OCI-LY7 (cell line): ENCODE measurements at regions not wholly inside any gene's neighbourhood (a gene's known extent, or its start where the extent isn't known, plus 50 kb on each side); places are given as distances from the start of the nearest gene placed in this dataset.

Experiments used
- BruUV-seq: library from RNA; stranded (reverse); fragments of 400-500 nt; replicated peaks from 2 replicates; lab custom pipeline; 2021; lab: Mats Ljungman, UMichigan
- CTCF ChIA-PET: fragments of 300-600 bp; sonication (Branson Sonifier 250); formaldehyde crosslinking; loops from one replicate; lab custom pipeline; 2022; ENCODE audit warnings: antibody characterized with exemption; ENCODE audit not compliant: unreplicated experiment; lab: Charles Lee
- POLR2A ChIA-PET: fragments of 300-600 bp; sonication (Branson Sonifier 250); formaldehyde crosslinking; loops from one replicate; lab custom pipeline; 2022; ENCODE audit warnings: antibody characterized with exemption; lab: Charles Lee
- DNase-seq: peaks from one replicate; pipeline ENCODE4 v3.0.0-alpha.2; 2015; ENCODE audit warnings: low spot score
- H2AFZ ChIP-seq: fragments of 200-600 bp; sonication (generic), shearing (Covaris generic); 2 replicates; pipeline ENCODE4 v1.6.1; 2014; ENCODE audit warnings: mild to moderate bottlenecking, antibody characterized with exemption, low read length, moderate library complexity
- H3K27ac ChIP-seq: fragments of 200-600 bp; sonication (generic); 2 replicates; pipeline ENCODE4 v1.5.1; 2014; ENCODE audit warnings: mixed run types, low read depth, mild to moderate bottlenecking, moderate library complexity, low read length, inconsistent platforms; ENCODE audit not compliant: poor library complexity, severe bottlenecking
- H3K36me3 ChIP-seq: fragments of 200-600 bp; sonication (generic); 2 replicates; pipeline ENCODE4 v1.6.1; 2014; ENCODE audit warnings: mild to moderate bottlenecking, antibody characterized with exemption, low read length, moderate library complexity, mixed read lengths; ENCODE audit not compliant: insufficient read depth
- H3K4me1 ChIP-seq: fragments of 200-600 bp; sonication (generic); 2 replicates; pipeline ENCODE4 v1.5.1; 2014; ENCODE audit warnings: mild to moderate bottlenecking, low read length; ENCODE audit not compliant: insufficient read depth, poor library complexity, severe bottlenecking
- H3K4me2 ChIP-seq: fragments of 200-600 bp; sonication (generic); 2 replicates; pipeline ENCODE4 v1.6.1; 2014; ENCODE audit warnings: mild to moderate bottlenecking, low read length
- H3K4me3 ChIP-seq: fragments of 200-600 bp; sonication (generic); 2 replicates; pipeline ENCODE4 v1.5.1; 2014; ENCODE audit warnings: mild to moderate bottlenecking, low read depth, low read length; ENCODE audit not compliant: poor library complexity, severe bottlenecking
- H3K79me2 ChIP-seq: fragments of 200-600 bp; sonication (generic); 2 replicates; pipeline ENCODE4 v1.6.1; 2016; ENCODE audit warnings: low read depth, mild to moderate bottlenecking, low read length, moderate library complexity, mixed read lengths; ENCODE audit not compliant: insufficient read depth
- H3K9me2 ChIP-seq: fragments of 200-600 bp; sonication (generic); 2 replicates; pipeline ENCODE4 v1.6.1; 2016; ENCODE audit warnings: mild to moderate bottlenecking, low read length, mixed read lengths; ENCODE audit not compliant: insufficient read depth
- H3K9me3 ChIP-seq: fragments of 200-600 bp; sonication (generic); 2 replicates; pipeline ENCODE4 v1.6.1; 2014; ENCODE audit warnings: mild to moderate bottlenecking, mixed run types, low read length, mixed read lengths
- H4K20me1 ChIP-seq: fragments of 200-600 bp; sonication (generic); 2 replicates; pipeline ENCODE4 v1.6.1; 2014; ENCODE audit warnings: mild to moderate bottlenecking, antibody characterized with exemption, low read length, moderate library complexity, mixed read lengths; ENCODE audit not compliant: insufficient read depth
- CTCF ChIP-seq: fragments of 200-600 bp; sonication (generic); conservative IDR thresholded peaks from 2 replicates; pipeline ENCODE4 v1.5.1; 2014; ENCODE audit warnings: mild to moderate bottlenecking, antibody characterized with exemption, low read length, moderate library complexity, mixed read lengths
- EZH2phosphoT487 ChIP-seq: fragments of 200-600 bp; sonication (generic); IDR thresholded peaks from 2 replicates; pipeline ENCODE4 v1.6.1; 2018; ENCODE audit warnings: low read depth, borderline replicate concordance, mild to moderate bottlenecking, mixed run types, antibody characterized with exemption, low read length, moderate library complexity, mixed read lengths
- intact Hi-C: fragments of 100-400 bp; cut with micrococcal nuclease; formaldehyde crosslinking; loops from one replicate; pipeline ENCODE4 v1.10.0; 2022; ENCODE audit not compliant: unreplicated experiment

GRCh38 chr7:16235147-16236114 is 185.9 kb downstream of the CRPPA start:
- BruUV-seq: no TSS peak
- Histone ChIP-seq H3K4me3 (no peak overlapping the region), H3K4me2 (no peak overlapping the region), H3K79me2 (no peaks in the 10 kb centered on the region), H3K27ac (no peak overlapping the region), H3K9me3 (no peaks in the 10 kb centered on the region), H3K36me3 (no peaks in the 10 kb centered on the region), H3K4me1 (no peaks in the 10 kb centered on the region), H2AFZ (no peak overlapping the region), H4K20me1 (no peaks in the 10 kb centered on the region), H3K9me2 (no peaks in the 10 kb centered on the region)
- intact Hi-C loops: no loop called here
- ChIA-PET POLR2A (interaction anchor here (0.5 kb wide), 1 partner anchor 22 kb away, joined by 3 read pairs; no protein-coding TSS in a partner anchor), CTCF (no interaction called here)
- no peak for TF ChIP-seq EZH2phosphoT487
- TF ChIP-seq CTCF: no peak
- DNase-seq: no peak

- ChIA-PET CTCF (no interaction called here), POLR2A (no interaction called here)
- Histone ChIP-seq H3K79me2 (no peaks in the 10 kb centered on the region), H3K36me3 (no peaks in the 10 kb centered on the region), H4K20me1 (no peaks in the 10 kb centered on the region), H3K27ac (no peak overlapping the region), H3K4me3 (no peak overlapping the region), H3K4me1 (no peaks in the 10 kb centered on the region), H3K4me2 (no peak overlapping the region), H3K9me2 (no peaks in the 10 kb centered on the region), H3K9me3 (no peaks in the 10 kb centered on the region), H2AFZ (no peak overlapping the region)
- DNase-seq: no peak
- no peak for TF ChIP-seq EZH2phosphoT487
- no peak for TF ChIP-seq CTCF
- intact Hi-C loops: no loop called here
- no TSS peak for BruUV-seq
Observed at GRCh38 chr7:16234493-16235146, 186.7 kb downstream of the CRPPA start.

GRCh38 chr7:16233517-16233916 is 187.8 kb downstream of the CRPPA start:
- H4K20me1 ChIP-seq: no peaks in the 10 kb centered on the region
- TF ChIP-seq CTCF (no peak), EZH2phosphoT487 (no peak)
- no peak overlapping the region for H3K4me3 ChIP-seq
- intact Hi-C loops: no loop called here
- no peaks in the 10 kb centered on the region for H3K36me3 ChIP-seq
- no peak overlapping the region for H3K4me2 ChIP-seq
- ChIA-PET POLR2A (no interaction called here), CTCF (no interaction called here)
- DNase-seq: no peak
- H2AFZ ChIP-seq: no peak overlapping the region
- H3K79me2 ChIP-seq: no peaks in the 10 kb centered on the region
- H3K4me1 ChIP-seq: no peaks in the 10 kb centered on the region
- BruUV-seq: no TSS peak
- no peak overlapping the region for H3K27ac ChIP-seq
- H3K9me3 ChIP-seq: no peaks in the 10 kb centered on the region
- H3K9me2 ChIP-seq: no peaks in the 10 kb centered on the region
